Retinal pigment epithelial cell (primary cell): ENCODE measurements at regions not wholly inside any gene's neighbourhood (a gene's known extent, or its start where the extent isn't known, plus 50 kb on each side); places are given as distances from the start of the nearest gene placed in this dataset.
A peak's percentile ranks its signal among the peaks of the same experiment; 100 is the strongest.

ENCODE experiments used
- DNase-seq: peaks from one replicate; pipeline ENCODE4 v3.0.0-alpha.2; 2010; ENCODE audit warnings: low read depth
- H3K4me3 ChIP-seq: 2 replicates; pipeline ENCODE4 v1.5.1; 2011; ENCODE audit warnings: mild to moderate bottlenecking, low read length, control low read depth, moderate library complexity
- CTCF ChIP-seq: conservative IDR thresholded peaks from 2 replicates; pipeline ENCODE4 v1.5.1; 2011; ENCODE audit warnings: low read depth, low read length, control low read depth, inconsistent platforms

GRCh38 chr9:87816036-87816435, 66.6 kb upstream of the SPATA31E1 start:
- no peak for DNase-seq
- no peak for TF ChIP-seq CTCF

DNA sequence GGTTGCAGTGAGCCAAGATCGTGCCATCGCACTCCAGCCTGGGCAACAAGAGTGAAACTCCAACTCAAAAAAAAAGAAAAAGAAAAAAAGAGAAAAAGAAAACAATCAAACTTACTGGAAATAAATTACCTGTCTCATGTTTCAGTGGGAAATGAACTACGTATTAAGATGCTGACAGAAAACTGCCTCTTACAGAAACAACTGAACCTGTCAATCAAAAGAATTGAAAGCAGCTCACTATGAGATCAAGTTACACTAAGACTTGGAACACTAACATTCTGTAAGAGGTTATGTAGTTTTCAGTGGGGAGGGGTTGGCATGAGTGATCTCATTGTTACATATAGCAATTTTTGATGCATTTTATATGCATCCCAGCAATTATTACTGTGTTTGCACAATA, 64.4 kb upstream of the SPATA31E1 start:
- H3K4me3 ChIP-seq: no peak overlapping the region
- TF ChIP-seq CTCF: no peak
- peak; percentile 18 for DNase-seq

More at GRCh38 chr9:87816036-87816435, 66.6 kb upstream of the SPATA31E1 start:
- H3K4me3 ChIP-seq: no peak overlapping the region

- no peak for TF ChIP-seq CTCF
- H3K4me3 ChIP-seq: no peak overlapping the region
- no peak for DNase-seq
These were observed 58.3 kb upstream of the SPATA31E1 start for GRCh38 chr9:87824216-87824875.

DNA sequence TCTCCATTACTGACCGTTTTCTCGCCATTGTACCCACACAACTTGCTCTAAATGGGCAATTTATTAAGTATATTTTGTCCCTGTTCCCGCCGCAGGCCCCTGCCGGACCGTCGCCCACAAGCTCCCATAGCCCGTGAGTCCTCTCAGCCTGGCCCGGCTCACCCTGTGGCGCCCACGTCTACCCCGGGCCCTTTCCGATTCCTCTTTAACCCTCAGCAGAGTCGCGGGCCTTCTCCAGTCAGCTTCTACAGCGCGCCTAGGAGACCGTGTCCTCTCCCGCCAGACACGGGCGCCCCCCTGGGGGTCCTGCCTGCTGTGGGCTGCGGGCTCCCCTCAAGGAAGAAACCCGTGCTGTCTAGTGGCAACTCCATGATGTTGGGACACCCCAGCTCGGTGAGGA, 57.8 kb upstream of the SPATA31E1 start:
- TF ChIP-seq CTCF: no peak
- H3K4me3 ChIP-seq: no peak overlapping the region
- DNase-seq: no peak

DNA sequence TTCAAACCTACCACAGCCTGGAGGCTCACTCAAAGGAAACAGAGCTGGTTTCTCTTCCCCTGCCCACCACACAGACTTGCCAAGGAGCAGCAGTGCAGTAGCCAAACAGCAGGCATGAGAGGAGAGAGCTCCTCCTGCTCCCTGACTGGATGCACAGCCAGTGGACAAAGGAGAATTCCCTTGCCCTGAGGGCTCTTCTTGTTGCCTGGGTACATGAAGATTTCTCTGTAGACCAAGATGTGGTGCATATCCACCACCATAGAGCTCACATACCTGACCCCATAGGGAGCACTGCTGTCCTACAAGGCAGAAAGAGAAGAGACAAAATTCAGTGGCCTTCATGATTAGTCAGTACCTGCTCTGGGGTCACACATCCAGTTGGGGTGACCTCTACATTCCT, 56.3 kb upstream of the SPATA31E1 start:
- TF ChIP-seq CTCF: no peak
- no peak overlapping the region for H3K4me3 ChIP-seq
- no peak for DNase-seq

- TF ChIP-seq CTCF: no peak
- DNase-seq: no peak
- H3K4me3 ChIP-seq: no peak overlapping the region
These were observed 55.3 kb upstream of the SPATA31E1 start for GRCh38 chr9:87827341-87827740.

- H3K4me3 ChIP-seq: no peak overlapping the region
- no peak for DNase-seq
- TF ChIP-seq CTCF: no peak
These were observed 52.9 kb upstream of the SPATA31E1 start for GRCh38 chr9:87829756-87830155.
